GM12878 (cell line): ENCODE measurements at regions not wholly inside any gene's neighbourhood (a gene's known extent, or its start where the extent isn't known, plus 50 kb on each side); places are given as distances from the start of the nearest gene placed in this dataset.

Experiments
- ATAC-seq: fragments of 200-7000 bp; cut with Tn5 transposase; 3 replicates; pipeline ENCODE4 v1.9.1; 2020; ENCODE audit warnings: mild to moderate bottlenecking, moderate library complexity
- BruUV-seq: library from RNA; stranded (reverse); fragments of 400-500 nt; replicated peaks from 2 replicates; lab custom pipeline; 2021; lab: Mats Ljungman, UMichigan
- CTCF ChIA-PET: fragments of 300-600 bp; sonication (Branson Sonifier 250); formaldehyde crosslinking; extraction: SDS; loops from one replicate; lab custom pipeline; 2021; ENCODE audit warnings: inconsistent platforms; lab: Yijun Ruan, JAX
- POLR2A ChIA-PET: fragments of 350-600 bp; formaldehyde crosslinking; extraction: SDS; loops from one replicate; lab custom pipeline; 2021; ENCODE audit warnings: inconsistent platforms; lab: Charles Lee
- RAD21 ChIA-PET: fragments of 300-600 bp; sonication (Branson Sonifier 250); formaldehyde crosslinking; loops from one replicate; lab custom pipeline; 2023; ENCODE audit warnings: antibody characterized with exemption; ENCODE audit not compliant: unreplicated experiment; lab: Charles Lee
- SMC1A ChIA-PET: fragments of 300-600 bp; sonication (Branson Sonifier 250); formaldehyde crosslinking; loops from one replicate; lab custom pipeline; 2023; ENCODE audit not compliant: unreplicated experiment, uncharacterized antibody; lab: Charles Lee
- DNase-seq: peaks from one replicate; pipeline ENCODE4 v3.0.0-alpha.2; 2011; ENCODE audit warnings: low read depth, low spot score
- FAIRE-seq: peaks from 3 replicates; lab custom pipeline; 2011; peaks lifted over from hg19 to GRCh38; lab: Jason Lieb, UNC
- H2AFZ ChIP-seq: 2 replicates; pipeline ENCODE4 v1.6.0; 2011; ENCODE audit warnings: low read depth, low read length, control low read depth; ENCODE audit not compliant: control insufficient read depth
- H3K27ac ChIP-seq: 2 replicates; pipeline ENCODE4 v1.5.1; 2011; ENCODE audit warnings: control low read depth; ENCODE audit not compliant: control insufficient read depth, insufficient read depth
- H3K27me3 ChIP-seq, 2 experiments: replicated peaks in 1 of 2; 2 replicates each; pipeline versions ENCODE4 v1.6.0 to v1.6.1; 2011; ENCODE audit warnings: low read length in 1 of 2; ENCODE audit not compliant: control insufficient read depth in 2 of 2, insufficient read depth in 2 of 2
- H3K36me3 ChIP-seq, 2 experiments: 2 replicates each; pipeline ENCODE4 v1.5.1; 2011; ENCODE audit warnings: low read length in 1 of 2; ENCODE audit not compliant: control insufficient read depth in 2 of 2, insufficient read depth in 2 of 2
- H3K4me1 ChIP-seq: 2 replicates; pipeline ENCODE4 v1.6.1; 2011; ENCODE audit warnings: mild to moderate bottlenecking, low read length, moderate library complexity, mixed read lengths; ENCODE audit not compliant: control insufficient read depth, insufficient read depth
- H3K4me2 ChIP-seq: 2 replicates; pipeline ENCODE4 v1.6.0; 2011; ENCODE audit warnings: control low read depth; ENCODE audit not compliant: control insufficient read depth, insufficient read depth
- H3K4me3 ChIP-seq: fragments of 200-600 bp; sonication (generic); 2 replicates; pipeline ENCODE4 v1.5.1; 2016
- H3K79me2 ChIP-seq: 2 replicates; pipeline ENCODE4 v1.6.0; 2011; ENCODE audit warnings: low read length; ENCODE audit not compliant: control insufficient read depth, insufficient read depth
- H3K9ac ChIP-seq: 2 replicates; pipeline ENCODE4 v1.8.0; 2011; ENCODE audit warnings: low read length, control low read depth, mixed read lengths; ENCODE audit not compliant: control insufficient read depth, insufficient read depth
- H3K9me3 ChIP-seq: replicated peaks from 3 replicates; pipeline ENCODE4 v1.5.1; 2011; ENCODE audit warnings: mild to moderate bottlenecking, low read length; ENCODE audit not compliant: control insufficient read depth, insufficient read depth
- H4K20me1 ChIP-seq: 2 replicates; pipeline ENCODE4 v1.6.0; 2011; ENCODE audit not compliant: control insufficient read depth, insufficient read depth
- BCL3 ChIP-seq: IDR thresholded peaks from 2 replicates; pipeline ENCODE4 v1.6.1; 2011; ENCODE audit warnings: borderline replicate concordance, low read depth, mild to moderate bottlenecking, moderate library complexity, low read length; ENCODE audit not compliant: insufficient read depth, poor library complexity, severe bottlenecking
- CHD1 ChIP-seq: IDR thresholded peaks from 2 replicates; pipeline ENCODE4 v1.6.1; 2012; ENCODE audit warnings: low read depth, low read length, improper control_type of control experiment
- EP300 ChIP-seq, 2 experiments: fragments of 150-350 bp in 1 of 2; IDR thresholded peaks; 2 replicates each; pipeline ENCODE4 v1.6.1; 2011 to 2012; ENCODE audit warnings: low read depth in 2 of 2, low read length in 2 of 2, borderline replicate concordance in 1 of 2, improper control_type of control experiment in 1 of 2, inconsistent platforms in 1 of 2; ENCODE audit not compliant: control insufficient read depth in 1 of 2
- HDAC6 ChIP-seq: fragments of 200-600 bp; sonication (generic); IDR thresholded peaks from one replicate; pipeline ENCODE4 v1.8.0; 2017; ENCODE audit warnings: antibody characterized with exemption; ENCODE audit not compliant: unreplicated experiment
- HSF1 ChIP-seq: fragments of 150-350 bp; IDR thresholded peaks from 2 replicates; pipeline ENCODE4 v1.6.1; 2014; ENCODE audit warnings: mild to moderate bottlenecking, low read depth, low read length
- KAT2A ChIP-seq: conservative IDR thresholded peaks from 2 replicates; pipeline ENCODE4 v1.6.1; 2011; ENCODE audit warnings: low read depth, low read length; ENCODE audit not compliant: control insufficient read depth
- KDM1A ChIP-seq: fragments of 200-600 bp; sonication (generic); IDR thresholded peaks from 2 replicates; pipeline ENCODE4 v1.6.1; 2016; ENCODE audit warnings: borderline replicate concordance
- MAX ChIP-seq: IDR thresholded peaks from 2 replicates; pipeline ENCODE4 v1.6.1; 2012; ENCODE audit warnings: low read depth, low read length, improper control_type of control experiment
- MEF2B ChIP-seq: fragments of 450-650 bp; IDR thresholded peaks from 2 replicates; pipeline ENCODE4 v1.6.1; 2018; ENCODE audit warnings: mild to moderate bottlenecking, moderate library complexity; ENCODE audit not compliant: partially characterized antibody, poor library complexity, severe bottlenecking
- PBX3 ChIP-seq: IDR thresholded peaks from 2 replicates; pipeline ENCODE4 v1.6.1; 2011; ENCODE audit warnings: mild to moderate bottlenecking, low read depth, low read length, moderate library complexity; ENCODE audit not compliant: insufficient replicate concordance
- REST ChIP-seq: IDR thresholded peaks from 2 replicates; pipeline ENCODE4 v1.6.1; 2012; ENCODE audit warnings: mild to moderate bottlenecking, low read depth, low read length
- RUNX3 ChIP-seq: IDR thresholded peaks from 2 replicates; pipeline ENCODE4 v1.6.1; 2012; ENCODE audit warnings: low read length, inconsistent platforms
- SIX5 ChIP-seq: IDR thresholded peaks from 2 replicates; pipeline ENCODE4 v1.6.1; 2011; ENCODE audit warnings: mild to moderate bottlenecking, low read depth, low read length, moderate library complexity; ENCODE audit not compliant: severe bottlenecking
- SPI1 ChIP-seq: IDR thresholded peaks from 2 replicates; pipeline ENCODE4 v1.6.1; 2011; ENCODE audit warnings: low read depth, mild to moderate bottlenecking, low read length, moderate library complexity, borderline replicate concordance; ENCODE audit not compliant: insufficient read depth
- WGBS: methylation state at CpG from one replicate; pipeline ENCODE4 v1.1.6; 2016; ENCODE audit warnings: low lambda C conversion rate; ENCODE audit not compliant: insufficient replicate concordance, insufficient coverage; ENCODE audit errors: missing lambda C conversion rate; 5-methylcytosine and 5-hydroxymethylcytosine counted together
- in situ Hi-C: fragments of 300-500 bp; cut with MboI; formaldehyde crosslinking; loops from 9 replicates; pipeline ENCODE4 v1.14.3; 2018; ENCODE audit warnings: mixed read lengths
- intact Hi-C: fragments of 100-400 bp; cut with micrococcal nuclease; formaldehyde crosslinking; loops from one replicate; pipeline ENCODE4 v1.14.2; 2022; ENCODE audit not compliant: unreplicated experiment

GRCh38 chr1:93028542-93028941, 50.5 kb upstream of the MTF2 start:
- ChIA-PET RAD21 (no interaction called here), CTCF (interaction anchor here (1.4 to 22.9 kb wide), 2 partner anchors 33 to 60 kb away, joined by 3 to 445 read pairs; no protein-coding TSS in a partner anchor), SMC1A (no interaction called here), POLR2A (interaction anchor here (0.7 kb wide), 1 partner anchor 53 kb away, joined by 3 read pairs; no protein-coding TSS in a partner anchor)
- Histone ChIP-seq H3K9me3 (no peaks in the 10 kb centered on the region), H2AFZ (no peak overlapping the region), H3K36me3 (no peaks in the 10 kb centered on the region), H4K20me1 (no peaks in the 10 kb centered on the region), H3K27ac (no peak overlapping the region), H3K4me3 (no peak overlapping the region), H3K4me2 (no peak overlapping the region), H3K9ac (no peak overlapping the region), H3K79me2 (no peaks in the 10 kb centered on the region), H3K27me3 (no peaks in the 10 kb centered on the region; a peak in 1 of 4 replicates), H3K4me1 (peaks cover 13% of the 10 kb centered on the region)
- no TSS peak for BruUV-seq
- TF ChIP-seq HSF1 (no peak), PBX3 (no peak), CHD1 (no peak), MEF2B (no peak), EP300 (IDR thresholded peaks at IDR 0.05; ENCODE audit: borderline replicate concordance in 1 of 2, control insufficient read depth in 1 of 2, low read depth in 2 of 2, low read length in 2 of 2) (no peak), REST (no peak), MAX (no peak), KAT2A (no peak), BCL3 (no peak), KDM1A (no peak), SPI1 (no peak), SIX5 (no peak), HDAC6 (no peak), RUNX3 (no peak)
- no peak for DNase-seq
- no peak for ATAC-seq
- in situ Hi-C loops: loop anchor here (5.0 kb wide), 1 partner anchor 34 kb away; no protein-coding TSS in a partner anchor
- intact Hi-C loops: no loop called here
- WGBS: 41% methylated on average over 4 of the region's 4 CpGs
- FAIRE-seq: no peak
